ENCODE measurements at regions not wholly inside any gene's neighbourhood (a gene's known extent, or its start where the extent isn't known, plus 50 kb on each side); places are given as distances from the start of the nearest gene placed in this dataset.
"Not testable (repeated sequence)": the region's sequence is repeated elsewhere in the genome, so short reads cannot be mapped to it uniquely, and the experiment has no call there.

- no peak for DNase-seq
These were observed 138.6 kb upstream of the FAM78B start for GRCh38 chr1:166305371-166305770.

GRCh38 chr1:166307261-166308188 is 140.7 kb upstream of the FAM78B start:
- no peak for DNase-seq

- DNase-seq, result not testable (repeated sequence)
These were observed 149.5 kb upstream of the FAM78B start for GRCh38 chr1:166316306-166316705.

- no peak for DNase-seq
These were observed 155.7 kb upstream of the FAM78B start for GRCh38 chr1:166322470-166322869.

GRCh38 chr1:166327886-166328285 is 161.1 kb upstream of the FAM78B start:
- DNase-seq, result no peak

GRCh38 chr1:166328956-166329355 is 162.2 kb upstream of the FAM78B start:
- no peak for DNase-seq

- no peak for DNase-seq
These were observed 163.3 kb upstream of the FAM78B start for GRCh38 chr1:166330096-166330495.

- no peak for DNase-seq
These were observed 171.3 kb upstream of the FAM78B start for GRCh38 chr1:166338105-166338504.

GRCh38 chr1:166340709-166341108 is 173.9 kb upstream of the FAM78B start:
- no peak for DNase-seq

- DNase-seq, result no peak
These were observed 176.5 kb upstream of the FAM78B start for GRCh38 chr1:166343276-166343675.

GRCh38 chr1:166350490-166350889 is 183.7 kb upstream of the FAM78B start:
- DNase-seq, result no peak

GRCh38 chr1:166351676-166352075 is 184.9 kb upstream of the FAM78B start:
- no peak for DNase-seq

GRCh38 chr1:166353213-166353612 is 186.4 kb upstream of the FAM78B start:
- DNase-seq, result no peak

- DNase-seq, result no peak
These were observed 187.6 kb upstream of the FAM78B start for GRCh38 chr1:166354406-166354805.

- no peak for DNase-seq
These were observed 198.3 kb upstream of the FAM78B start for GRCh38 chr1:166365081-166365480.

- no peak for DNase-seq
These were observed 201.2 kb upstream of the FAM78B start for GRCh38 chr1:166368030-166368429.

GRCh38 chr1:166377896-166378295 is 211.1 kb upstream of the FAM78B start:
- DNase-seq, result no peak

GRCh38 chr1:166378805-166379204 is 212.0 kb upstream of the FAM78B start:
- no peak for DNase-seq

- DNase-seq, result no peak
These were observed 212.6 kb upstream of the FAM78B start for GRCh38 chr1:166379447-166379846.

- no peak for DNase-seq
These were observed 216.3 kb upstream of the FAM78B start for GRCh38 chr1:166383137-166383536.

- DNase-seq, result no peak
These were observed 217.0 kb upstream of the FAM78B start for GRCh38 chr1:166383635-166384346.

GRCh38 chr1:166384948-166385347 is 218.1 kb upstream of the FAM78B start:
- no peak for DNase-seq

- DNase-seq, result no peak
These were observed 223.7 kb upstream of the FAM78B start for GRCh38 chr1:166390366-166391033.
